H9 (cell line): ENCODE measurements at regions not wholly inside any gene's neighbourhood (a gene's known extent, or its start where the extent isn't known, plus 50 kb on each side); places are given as distances from the start of the nearest gene placed in this dataset.

Experiments used
- DNase-seq: peaks from one replicate; pipeline ENCODE4 v3.0.0-alpha.2; 2017
- H2AFZ ChIP-seq: one replicate; pipeline ENCODE4 v1.6.1; 2013; ENCODE audit warnings: mild to moderate bottlenecking, low read length, control low read depth, moderate library complexity
- H2AK5ac ChIP-seq: 2 replicates; pipeline ENCODE4 v1.6.1; 2013; ENCODE audit warnings: low read length, control low read depth, mixed read lengths; ENCODE audit not compliant: insufficient read length
- H2BK120ac ChIP-seq: one replicate; pipeline ENCODE4 v1.6.1; 2013; ENCODE audit warnings: low read depth, mild to moderate bottlenecking, low read length, control low read depth, inconsistent platforms; ENCODE audit not compliant: poor library complexity, severe bottlenecking
- H2BK12ac ChIP-seq: 2 replicates; pipeline ENCODE4 v1.6.1; 2013; ENCODE audit warnings: low read length, control low read depth, mixed read lengths, low read depth; ENCODE audit not compliant: insufficient read length
- H2BK15ac ChIP-seq: 2 replicates; pipeline ENCODE4 v1.6.1; 2013; ENCODE audit warnings: low read depth, low read length, control low read depth
- H2BK20ac ChIP-seq: one replicate; pipeline ENCODE4 v1.6.1; 2013; ENCODE audit warnings: low read depth, mild to moderate bottlenecking, low read length, control low read depth, inconsistent platforms; ENCODE audit not compliant: poor library complexity, severe bottlenecking
- H2BK5ac ChIP-seq: 2 replicates; pipeline ENCODE4 v1.6.1; 2013; ENCODE audit warnings: low read length, control low read depth, mixed read lengths; ENCODE audit not compliant: insufficient read length
- H3K14ac ChIP-seq: 2 replicates; pipeline ENCODE4 v1.6.1; 2013; ENCODE audit warnings: low read length, control low read depth; ENCODE audit not compliant: insufficient read depth
- H3K18ac ChIP-seq: 2 replicates; pipeline ENCODE4 v1.6.1; 2013; ENCODE audit warnings: low read depth, mild to moderate bottlenecking, mixed read lengths, low read length, control low read depth; ENCODE audit not compliant: insufficient read length
- H3K23ac ChIP-seq: 2 replicates; pipeline ENCODE4 v1.6.1; 2013; ENCODE audit warnings: low read length, control low read depth, mixed read lengths, low read depth; ENCODE audit not compliant: insufficient read length
- H3K23me2 ChIP-seq: 2 replicates; pipeline ENCODE4 v1.6.1; 2013; ENCODE audit warnings: low read depth, mild to moderate bottlenecking, mixed read lengths, low read length, control low read depth; ENCODE audit not compliant: insufficient read length, poor library complexity, severe bottlenecking
- H3K27ac ChIP-seq: 2 replicates; pipeline ENCODE4 v1.5.1; 2013; ENCODE audit warnings: low read length, control low read depth, mixed read lengths, low read depth; ENCODE audit not compliant: insufficient read length
- H3K27me3 ChIP-seq: 2 replicates; pipeline ENCODE4 v1.6.1; 2013; ENCODE audit warnings: low read length, control low read depth, inconsistent platforms; ENCODE audit not compliant: insufficient read depth
- H3K4ac ChIP-seq: 2 replicates; pipeline ENCODE4 v1.6.1; 2013; ENCODE audit warnings: low read depth, mild to moderate bottlenecking, control low read depth, inconsistent platforms, low read length, moderate library complexity
- H3K4me1 ChIP-seq: 2 replicates; pipeline ENCODE4 v1.6.1; 2013; ENCODE audit warnings: low read length, control low read depth, inconsistent platforms; ENCODE audit not compliant: insufficient read depth
- H3K4me2 ChIP-seq: 2 replicates; pipeline ENCODE4 v1.6.1; 2013; ENCODE audit warnings: low read length, control low read depth, mixed read lengths; ENCODE audit not compliant: insufficient read length, insufficient read depth
- H3K56ac ChIP-seq: 2 replicates; pipeline ENCODE4 v1.6.1; 2013; ENCODE audit warnings: low read depth, mild to moderate bottlenecking, mixed read lengths, low read length, control low read depth; ENCODE audit not compliant: insufficient read length
- H3K79me1 ChIP-seq: 2 replicates; pipeline ENCODE4 v1.6.1; 2013; ENCODE audit warnings: low read depth, mild to moderate bottlenecking, moderate library complexity, low read length, control low read depth, inconsistent platforms; ENCODE audit not compliant: insufficient read depth, poor library complexity, severe bottlenecking
- H3K79me2 ChIP-seq: 2 replicates; pipeline ENCODE4 v1.6.1; 2013; ENCODE audit warnings: low read length, control low read depth, inconsistent platforms; ENCODE audit not compliant: insufficient read depth
- H3K9ac ChIP-seq: 2 replicates; pipeline ENCODE4 v1.6.1; 2013; ENCODE audit warnings: low read length, control low read depth, mixed read lengths; ENCODE audit not compliant: insufficient read length; ENCODE audit errors: extremely low read depth
- H3K9me3 ChIP-seq: one replicate; pipeline ENCODE4 v1.6.1; 2013; ENCODE audit warnings: low read depth, low read length, inconsistent platforms; ENCODE audit not compliant: control insufficient read depth
- H3T11ph ChIP-seq: one replicate; pipeline ENCODE4 v1.6.1; 2013; ENCODE audit warnings: mild to moderate bottlenecking, low read length, control low read depth, inconsistent platforms
- H4K20me1 ChIP-seq: one replicate; pipeline ENCODE4 v1.6.1; 2013; ENCODE audit not compliant: control insufficient read depth, insufficient read length, insufficient read depth
- H4K5ac ChIP-seq: 2 replicates; pipeline ENCODE4 v1.6.1; 2013; ENCODE audit warnings: low read depth, mild to moderate bottlenecking, mixed read lengths, low read length, control low read depth; ENCODE audit not compliant: insufficient read length
- H4K8ac ChIP-seq: replicated peaks from 2 replicates; pipeline ENCODE4 v1.6.1; 2013; ENCODE audit warnings: low read length, control low read depth, mixed read lengths, low read depth; ENCODE audit not compliant: insufficient read length
- H4K91ac ChIP-seq: 2 replicates; pipeline ENCODE4 v1.6.1; 2013; ENCODE audit warnings: low read depth, mild to moderate bottlenecking, moderate library complexity, mixed read lengths, low read length, control low read depth; ENCODE audit not compliant: insufficient read length
- H3K27ac Mint-ChIP-seq, 3 experiments: 2 replicates in 2 of 3; 3 replicates in 1 of 3; pipeline ENCODE4 v1.8.0; 2020 to 2021; ENCODE audit warnings: mixed read lengths in 3 of 3, mild to moderate bottlenecking in 1 of 3, moderate library complexity in 1 of 3
- H3K27me3 Mint-ChIP-seq: 2 replicates; pipeline ENCODE4 v1.8.0; 2021; ENCODE audit warnings: low read depth, mild to moderate bottlenecking, moderate library complexity, mixed read lengths
- H3K36me3 Mint-ChIP-seq, 3 experiments: 2 replicates in 2 of 3; 3 replicates in 1 of 3; pipeline ENCODE4 v1.8.0; 2020 to 2021; ENCODE audit warnings: low read depth in 3 of 3, mixed read lengths in 3 of 3; ENCODE audit not compliant: insufficient read depth in 1 of 3
- H3K4me1 Mint-ChIP-seq, 2 experiments: 2 replicates each; pipeline ENCODE4 v1.8.0; 2020; ENCODE audit warnings: mixed read lengths in 2 of 2
- H3K4me3 Mint-ChIP-seq, 2 experiments: 2 replicates in 1 of 2; 3 replicates in 1 of 2; pipeline ENCODE4 v1.8.0; 2020 to 2021; ENCODE audit warnings: mild to moderate bottlenecking in 2 of 2, mixed read lengths in 2 of 2, moderate library complexity in 1 of 2
- H3K9me3 Mint-ChIP-seq, 2 experiments: 2 replicates in 1 of 2; 3 replicates in 1 of 2; pipeline ENCODE4 v1.8.0; 2020; ENCODE audit warnings: mild to moderate bottlenecking in 2 of 2, mixed read lengths in 2 of 2, moderate library complexity in 1 of 2
- WGBS: extraction: QIAGEN DNeasy Blood & Tissue Kit; methylation state at CpG from one replicate; pipeline ENCODE4 v1.1.7; 2013; ENCODE audit warnings: missing lambda C conversion rate, low lambda C conversion rate, mixed read lengths; ENCODE audit not compliant: insufficient read length; ENCODE audit errors: extremely low coverage; 5-methylcytosine and 5-hydroxymethylcytosine counted together
- TF ChIP-seq, protein P1 (sequence below): fragments of 200-600 bp; sonication (generic); conservative IDR thresholded peaks from 3 replicates; pipeline ENCODE4 v1.8.0; 2021; ENCODE audit warnings: antibody characterized with exemption, mild to moderate bottlenecking

DNA sequence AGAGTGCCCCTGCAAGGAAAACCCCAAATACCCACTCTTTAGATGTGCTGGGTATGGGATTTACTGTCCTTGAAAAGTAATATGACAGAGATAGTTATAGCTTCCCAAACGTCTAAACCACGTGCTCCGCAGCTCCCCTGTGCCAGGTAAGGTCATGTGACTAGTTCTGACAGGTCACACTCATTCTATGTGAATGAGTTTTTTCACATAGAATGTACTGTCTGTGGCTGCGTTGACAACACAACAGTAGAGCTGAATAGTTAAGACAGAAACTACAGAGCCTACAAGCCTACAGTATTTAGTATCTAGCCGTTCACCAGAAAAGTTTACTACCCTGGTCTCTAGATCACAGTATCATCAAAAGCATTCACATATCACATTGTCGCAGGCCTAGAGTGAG lies 236.2 kb downstream of the ETS1 start:
- Histone ChIP-seq H2BK5ac (no peak overlapping the region), H3K9ac (no peak overlapping the region), H4K91ac (no peak overlapping the region), H2AK5ac (no peak overlapping the region), H3K4me1 (no peaks in the 10 kb centered on the region), H3K27me3 (no peaks in the 10 kb centered on the region), H2BK120ac (no peak overlapping the region), H3K23me2 (no peaks in the 10 kb centered on the region), H2BK15ac (no peak overlapping the region), H2BK20ac (no peak overlapping the region), H3K23ac (no peak overlapping the region), H3K56ac (no peak overlapping the region), H3K14ac (no peak overlapping the region), H3K27ac (no peak overlapping the region), H3K79me2 (no peaks in the 10 kb centered on the region), H3K4ac (no peak overlapping the region), H3K9me3 (no peaks in the 10 kb centered on the region), H4K8ac (no peak overlapping the region), H4K5ac (no peak overlapping the region), H2AFZ (no peak overlapping the region), H3K4me2 (no peak overlapping the region), H4K20me1 (no peaks in the 10 kb centered on the region), H3K18ac (no peak overlapping the region), H3K79me1 (no peaks in the 10 kb centered on the region), H3T11ph (no peak overlapping the region), H2BK12ac (no peak overlapping the region)
- no peak for DNase-seq
- Mint-ChIP-seq H3K27ac (no peak overlapping the region), H3K9me3 (no peaks in the 10 kb centered on the region), H3K36me3 (no peaks in the 10 kb centered on the region), H3K4me3 (no peak overlapping the region), H3K27me3 (no peaks in the 10 kb centered on the region; the same call in 1 of the 2 replicates), H3K4me1 (peaks cover 0 to 3% of the 10 kb centered on the region in 2 experiments; a peak in 1 of 4 replicates)
- WGBS: no CpG with 5 or more reads among the region's 6 CpGs
- TF ChIP-seq, protein P1, sequence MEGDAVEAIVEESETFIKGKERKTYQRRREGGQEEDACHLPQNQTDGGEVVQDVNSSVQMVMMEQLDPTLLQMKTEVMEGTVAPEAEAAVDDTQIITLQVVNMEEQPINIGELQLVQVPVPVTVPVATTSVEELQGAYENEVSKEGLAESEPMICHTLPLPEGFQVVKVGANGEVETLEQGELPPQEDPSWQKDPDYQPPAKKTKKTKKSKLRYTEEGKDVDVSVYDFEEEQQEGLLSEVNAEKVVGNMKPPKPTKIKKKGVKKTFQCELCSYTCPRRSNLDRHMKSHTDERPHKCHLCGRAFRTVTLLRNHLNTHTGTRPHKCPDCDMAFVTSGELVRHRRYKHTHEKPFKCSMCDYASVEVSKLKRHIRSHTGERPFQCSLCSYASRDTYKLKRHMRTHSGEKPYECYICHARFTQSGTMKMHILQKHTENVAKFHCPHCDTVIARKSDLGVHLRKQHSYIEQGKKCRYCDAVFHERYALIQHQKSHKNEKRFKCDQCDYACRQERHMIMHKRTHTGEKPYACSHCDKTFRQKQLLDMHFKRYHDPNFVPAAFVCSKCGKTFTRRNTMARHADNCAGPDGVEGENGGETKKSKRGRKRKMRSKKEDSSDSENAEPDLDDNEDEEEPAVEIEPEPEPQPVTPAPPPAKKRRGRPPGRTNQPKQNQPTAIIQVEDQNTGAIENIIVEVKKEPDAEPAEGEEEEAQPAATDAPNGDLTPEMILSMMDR: no peak
